Choroid plexus epithelial cell (primary cell): ENCODE measurements at regions not wholly inside any gene's neighbourhood (a gene's known extent, or its start where the extent isn't known, plus 50 kb on each side); places are given as distances from the start of the nearest gene placed in this dataset.
"Not testable (repeated sequence)": the region's sequence is repeated elsewhere in the genome, so short reads cannot be mapped to it uniquely, and the experiment has no call there.

Experiments
- DNase-seq: peaks from one replicate; pipeline ENCODE4 v3.0.0-alpha.2; 2010; ENCODE audit warnings: low read depth
- H3K4me3 ChIP-seq: 2 replicates; pipeline ENCODE4 v1.5.1; 2011; ENCODE audit warnings: low read depth, mild to moderate bottlenecking, control low read depth, low read length, moderate library complexity
- TF ChIP-seq, protein P1 (sequence below): conservative IDR thresholded peaks from 2 replicates; pipeline ENCODE4 v1.5.1; 2011; ENCODE audit warnings: low read depth, mild to moderate bottlenecking, control low read depth, inconsistent platforms, low read length, moderate library complexity

DNA sequence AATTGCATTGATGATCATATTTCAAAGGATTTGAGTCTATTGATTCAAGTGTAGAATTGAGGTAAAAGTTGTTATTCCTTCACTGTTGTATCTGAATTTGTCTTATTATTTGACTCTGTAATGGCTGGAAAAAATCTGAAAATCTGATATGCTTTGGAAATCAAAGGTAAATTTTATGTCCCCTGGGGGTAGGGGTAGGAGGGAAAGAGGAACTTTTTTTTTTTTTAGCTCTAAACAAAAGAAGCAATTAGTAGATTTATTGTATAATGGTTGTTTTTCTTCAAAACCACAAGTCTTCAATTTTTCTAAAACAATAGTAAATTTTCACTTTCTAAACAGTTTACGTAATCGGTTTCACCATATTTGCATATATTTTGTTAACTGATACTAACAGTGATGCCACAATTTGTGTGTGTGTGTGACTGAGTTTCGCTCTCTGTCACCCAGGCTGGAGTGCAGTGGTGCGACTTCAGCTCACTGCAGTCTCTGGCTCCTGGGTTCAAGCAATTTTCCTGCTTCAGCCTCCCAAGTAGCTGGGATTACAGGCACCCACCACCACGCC is 91.7 kb upstream of the GOLGA6L4 start:
- no peak for DNase-seq
- TF ChIP-seq, protein P1, sequence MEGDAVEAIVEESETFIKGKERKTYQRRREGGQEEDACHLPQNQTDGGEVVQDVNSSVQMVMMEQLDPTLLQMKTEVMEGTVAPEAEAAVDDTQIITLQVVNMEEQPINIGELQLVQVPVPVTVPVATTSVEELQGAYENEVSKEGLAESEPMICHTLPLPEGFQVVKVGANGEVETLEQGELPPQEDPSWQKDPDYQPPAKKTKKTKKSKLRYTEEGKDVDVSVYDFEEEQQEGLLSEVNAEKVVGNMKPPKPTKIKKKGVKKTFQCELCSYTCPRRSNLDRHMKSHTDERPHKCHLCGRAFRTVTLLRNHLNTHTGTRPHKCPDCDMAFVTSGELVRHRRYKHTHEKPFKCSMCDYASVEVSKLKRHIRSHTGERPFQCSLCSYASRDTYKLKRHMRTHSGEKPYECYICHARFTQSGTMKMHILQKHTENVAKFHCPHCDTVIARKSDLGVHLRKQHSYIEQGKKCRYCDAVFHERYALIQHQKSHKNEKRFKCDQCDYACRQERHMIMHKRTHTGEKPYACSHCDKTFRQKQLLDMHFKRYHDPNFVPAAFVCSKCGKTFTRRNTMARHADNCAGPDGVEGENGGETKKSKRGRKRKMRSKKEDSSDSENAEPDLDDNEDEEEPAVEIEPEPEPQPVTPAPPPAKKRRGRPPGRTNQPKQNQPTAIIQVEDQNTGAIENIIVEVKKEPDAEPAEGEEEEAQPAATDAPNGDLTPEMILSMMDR: no peak
- no peak overlapping the region for H3K4me3 ChIP-seq

DNA sequence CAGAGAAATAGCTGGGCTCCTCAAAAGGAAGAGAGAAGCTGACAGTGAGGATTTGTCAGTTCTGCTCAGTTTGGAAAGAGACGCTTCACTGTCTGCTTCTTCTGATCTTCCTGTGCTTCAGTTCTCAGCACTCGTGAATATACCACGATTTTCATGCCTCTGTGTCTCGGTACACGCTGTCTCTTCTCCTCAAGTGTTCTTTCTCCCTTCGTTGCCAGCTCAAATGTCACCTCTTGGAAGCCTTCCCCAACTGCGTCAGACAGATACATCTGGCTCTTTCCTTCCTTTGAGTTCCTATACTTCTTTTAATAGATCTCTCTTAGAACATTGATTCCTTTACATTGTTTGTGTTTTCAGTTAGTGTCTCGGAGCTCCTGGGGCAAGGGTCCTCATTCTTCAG is 90.6 kb upstream of the GOLGA6L4 start:
- not testable (repeated sequence) for DNase-seq, H3K4me3 ChIP-seq

DNA sequence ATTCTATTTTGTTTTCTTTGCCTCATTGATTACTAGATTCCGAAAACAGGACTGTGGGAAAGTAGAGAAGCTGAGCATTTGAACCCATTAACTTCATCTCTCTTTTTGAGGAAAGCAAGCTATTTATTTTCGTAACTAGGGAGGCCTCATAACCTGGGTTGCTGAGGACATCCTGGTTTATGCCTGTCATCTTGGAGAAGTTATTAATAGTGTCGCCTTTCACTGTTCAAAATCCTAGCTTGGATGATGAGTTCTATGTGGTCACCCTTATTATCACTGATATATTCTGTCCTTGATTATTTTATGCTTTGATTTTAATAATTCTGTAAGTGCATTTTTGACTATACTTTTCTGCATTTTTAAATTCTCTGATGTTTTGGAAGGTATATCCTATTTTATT is 89.3 kb upstream of the GOLGA6L4 start:
- DNase-seq, H3K4me3 ChIP-seq: not testable (repeated sequence)

DNA sequence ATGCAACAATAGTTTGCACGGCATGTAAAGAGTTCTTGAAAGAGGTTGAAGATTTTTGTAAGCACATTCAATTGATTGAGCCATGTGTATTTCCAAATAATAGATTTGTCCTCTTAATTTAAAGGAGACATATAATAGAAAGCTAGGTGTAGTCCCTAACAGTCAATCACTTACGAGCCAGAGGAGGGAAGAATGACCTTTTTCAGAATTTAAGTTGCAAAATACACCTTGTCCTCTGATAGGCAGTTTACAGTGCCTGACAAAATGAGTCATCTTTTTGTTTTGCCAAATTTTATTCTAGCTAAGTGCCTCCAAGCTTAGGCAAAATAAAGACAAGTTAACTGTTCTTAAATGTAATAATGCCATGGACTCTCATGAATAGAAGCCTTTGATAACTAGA is 88.3 kb upstream of the GOLGA6L4 start:
- not testable (repeated sequence) for DNase-seq, H3K4me3 ChIP-seq

DNA sequence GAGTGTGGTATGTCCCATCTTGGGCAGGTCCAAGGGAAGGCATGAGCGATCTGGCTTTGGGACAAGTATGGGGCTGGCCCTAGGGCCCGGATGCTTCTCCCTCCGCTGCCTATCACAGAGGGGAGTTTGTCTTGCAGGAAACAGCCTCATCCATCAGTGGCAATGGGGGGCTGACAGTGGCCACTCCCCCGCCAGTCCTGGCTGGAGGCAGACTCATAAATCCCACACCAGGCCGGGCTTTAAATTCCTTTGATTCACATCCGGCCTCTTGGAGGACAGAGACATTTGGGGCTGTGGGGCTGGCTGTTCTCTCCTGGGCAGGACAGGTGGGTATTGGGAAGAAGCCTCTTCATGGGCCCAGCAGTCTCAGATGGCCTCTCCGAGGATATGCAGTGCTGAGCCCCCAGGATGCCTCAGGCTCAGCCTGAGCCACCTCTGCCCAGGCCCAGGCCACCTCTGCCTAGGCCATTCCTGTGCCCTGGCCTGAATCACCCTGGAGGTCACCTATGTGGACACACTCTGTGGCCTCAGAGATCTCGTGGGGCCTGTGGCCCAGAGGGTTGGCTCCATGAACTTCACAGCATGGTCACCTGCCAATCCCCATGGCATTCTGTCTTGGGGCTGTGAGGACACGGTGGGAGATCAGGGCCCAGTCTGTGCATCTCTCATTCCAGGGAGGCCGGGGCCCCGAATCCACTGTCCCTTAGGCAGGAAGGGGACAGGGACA is 84.2 kb upstream of the GOLGA6L4 start:
- no peak overlapping the region for H3K4me3 ChIP-seq
- DNase-seq: no peak
- TF ChIP-seq, protein P1: no peak

DNA sequence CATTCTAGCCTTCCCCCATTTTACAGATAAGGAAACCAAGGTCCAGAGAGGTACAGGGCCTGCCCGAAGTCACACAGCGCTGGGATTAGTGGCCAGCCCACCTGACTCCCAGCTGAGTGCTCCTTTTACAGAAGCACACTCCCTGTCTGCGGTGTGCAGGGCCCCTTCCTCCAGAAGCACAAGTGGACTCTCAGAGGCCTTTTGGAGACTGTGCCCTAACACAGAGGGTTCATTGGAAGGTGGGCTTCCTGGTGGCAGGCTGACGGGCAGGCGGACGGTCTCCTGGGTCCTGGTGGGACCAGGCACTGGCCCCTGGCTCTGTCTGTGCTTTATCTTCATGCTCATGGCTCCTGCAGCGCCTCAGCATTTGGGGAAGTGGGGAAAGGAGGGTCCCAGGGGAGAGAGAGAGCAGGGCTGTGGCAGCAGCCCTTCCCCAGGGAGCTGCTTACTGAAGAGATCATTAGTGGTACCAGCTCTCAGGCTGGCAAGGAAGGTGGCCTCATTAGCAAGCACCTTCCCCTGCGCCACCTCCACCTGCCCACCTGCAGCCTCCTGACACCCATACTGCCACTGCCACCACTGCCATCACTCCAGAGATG is 83.1 kb upstream of the GOLGA6L4 start:
- not testable (repeated sequence) for H3K4me3 ChIP-seq, DNase-seq

DNA sequence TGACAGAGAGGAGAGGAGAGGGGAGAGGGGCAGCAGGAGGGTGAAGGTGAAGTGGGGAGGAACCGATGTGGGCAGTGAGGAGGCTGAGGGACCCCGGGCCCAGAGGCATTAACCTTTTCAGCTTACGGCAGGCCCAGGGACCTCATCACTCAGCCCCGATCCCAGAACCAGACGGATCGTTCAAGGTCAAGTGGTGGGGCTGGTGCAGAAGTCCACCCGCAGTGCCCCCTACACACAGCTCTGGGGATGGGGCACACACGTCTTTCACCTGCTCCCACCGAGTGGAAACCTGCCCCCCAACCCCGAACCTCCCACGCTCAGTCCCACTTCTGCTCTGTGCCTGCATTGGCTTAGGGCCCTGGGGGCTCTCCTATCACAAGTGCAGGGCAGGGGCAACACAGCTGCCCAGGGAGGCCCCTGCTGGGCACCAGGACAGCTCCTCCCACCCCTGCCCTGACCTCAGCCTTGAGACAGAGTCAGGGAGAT is 81.9 kb upstream of the GOLGA6L4 start:
- not testable (repeated sequence) for H3K4me3 ChIP-seq, DNase-seq

DNA sequence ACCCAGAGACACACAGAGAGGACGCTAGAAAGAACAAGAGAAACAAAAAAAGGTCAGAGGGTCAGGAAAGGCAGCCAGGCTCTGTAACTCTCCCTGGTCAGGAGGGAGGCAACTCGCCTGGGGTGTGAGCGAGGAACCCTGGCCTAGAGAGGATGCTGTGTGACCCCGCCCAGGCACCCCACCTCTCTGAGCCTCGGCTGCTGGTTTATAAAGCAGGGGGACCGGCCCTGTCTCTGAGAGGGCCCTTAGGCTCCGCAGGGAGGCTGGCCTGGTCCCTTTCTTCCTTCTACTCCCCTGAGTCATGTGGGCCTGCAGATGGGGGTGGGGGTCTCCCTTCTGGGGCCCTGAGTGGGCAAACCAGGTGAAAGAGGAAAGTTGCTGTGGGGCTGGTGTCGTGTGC is 81.3 kb upstream of the GOLGA6L4 start:
- not testable (repeated sequence) for H3K4me3 ChIP-seq, DNase-seq

DNA sequence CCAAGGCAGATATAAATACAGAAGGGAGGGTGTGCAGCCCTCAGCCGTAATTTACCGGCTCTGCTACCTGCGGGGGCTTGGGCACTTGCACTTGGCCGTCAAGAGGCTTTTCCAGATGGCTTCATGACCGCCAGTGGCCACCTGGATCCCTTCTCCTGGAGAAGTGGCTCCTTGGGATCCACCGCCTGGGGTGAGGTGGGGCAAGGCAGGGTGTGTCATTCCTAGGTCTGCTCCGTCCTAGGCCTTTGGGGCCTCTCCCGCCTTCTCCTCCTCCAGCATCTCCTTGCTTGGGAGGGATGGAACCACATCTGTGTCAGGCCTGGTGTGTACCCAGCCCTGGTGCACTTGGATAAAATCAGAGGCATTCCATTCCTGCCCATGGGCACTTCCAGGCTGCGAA is 80.8 kb upstream of the GOLGA6L4 start:
- DNase-seq, H3K4me3 ChIP-seq: not testable (repeated sequence)

DNA sequence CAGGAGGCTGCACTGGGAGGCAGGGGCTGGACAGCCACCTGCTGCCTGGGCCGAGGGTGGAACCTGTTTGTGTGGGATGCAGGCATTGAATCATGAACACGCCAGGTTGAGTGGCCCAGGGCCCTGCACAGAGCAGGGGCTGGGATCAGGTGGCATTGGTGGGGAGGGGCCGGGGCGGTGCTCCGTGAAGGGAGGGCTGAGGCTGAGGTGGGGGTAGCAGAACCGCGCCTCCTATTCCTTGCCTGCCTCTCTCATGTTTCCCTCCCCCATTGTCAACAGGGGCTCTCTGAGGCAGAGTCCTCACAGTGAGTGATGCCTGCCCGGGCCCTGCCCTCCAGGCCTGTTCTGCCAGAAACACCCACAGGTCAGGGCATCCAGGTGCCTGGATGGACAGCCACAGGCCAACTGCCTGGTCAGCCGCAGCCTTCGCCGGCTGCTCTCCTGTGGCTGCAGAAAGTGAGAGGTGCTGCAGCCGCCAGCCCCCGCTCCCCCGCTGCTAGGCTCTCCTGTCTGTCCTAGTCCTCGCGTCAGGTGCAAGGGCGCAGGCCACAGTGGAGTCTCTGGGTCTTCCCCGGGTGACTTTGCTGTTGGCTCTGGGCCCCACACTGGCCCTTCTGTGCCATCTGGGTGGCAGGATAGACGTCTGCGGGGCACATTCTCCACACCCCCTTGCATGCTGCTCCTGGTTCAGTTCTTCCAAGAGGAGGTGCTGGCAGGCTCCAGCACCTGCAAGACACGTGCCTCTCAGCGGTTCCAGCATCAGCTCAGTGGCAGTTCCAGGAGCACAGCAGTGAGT is 79.6 kb upstream of the GOLGA6L4 start:
- DNase-seq, H3K4me3 ChIP-seq: not testable (repeated sequence)

DNA sequence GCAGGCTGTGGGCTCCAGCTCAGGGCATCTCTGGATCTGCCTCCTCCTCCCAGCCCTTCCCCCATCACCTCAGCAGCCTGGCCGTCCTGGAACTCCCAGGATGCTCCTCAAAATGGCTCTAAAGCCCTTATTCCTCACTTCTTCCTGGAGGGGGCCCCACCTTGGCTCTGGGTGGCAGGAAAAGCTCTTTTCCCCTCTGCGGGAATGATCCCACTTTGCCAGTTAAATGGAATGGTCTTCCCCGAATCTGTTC is 79.1 kb upstream of the GOLGA6L4 start:
- DNase-seq, H3K4me3 ChIP-seq: not testable (repeated sequence)

DNA sequence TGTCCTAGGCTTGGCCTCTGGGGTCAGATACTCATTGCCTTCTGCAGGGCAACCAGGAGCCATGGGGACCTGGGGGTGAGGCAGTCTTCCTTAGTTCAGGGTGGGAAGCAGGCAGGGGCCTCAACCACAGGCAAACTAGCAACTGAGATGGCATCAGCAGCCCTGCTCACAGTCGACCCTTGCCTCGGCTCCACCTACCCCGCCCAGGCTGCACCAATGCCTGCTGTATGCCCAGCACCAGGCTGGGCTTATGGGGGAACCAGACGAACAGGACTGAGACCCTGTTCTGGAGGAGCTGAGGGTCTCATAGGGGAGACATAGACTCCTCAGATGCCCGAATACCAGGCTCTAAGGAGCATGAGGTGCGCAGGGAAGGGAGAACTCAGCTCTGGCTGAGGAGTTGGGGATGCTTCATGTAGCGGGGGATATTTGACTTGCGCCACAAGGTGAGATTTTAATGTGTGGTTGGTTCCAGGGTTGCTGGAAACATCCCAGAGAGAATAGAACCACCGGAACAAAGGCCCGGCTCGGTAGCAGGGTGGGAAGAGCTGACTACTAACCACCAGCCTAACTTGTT is 78.4 kb upstream of the GOLGA6L4 start:
- not testable (repeated sequence) for H3K4me3 ChIP-seq, DNase-seq

DNA sequence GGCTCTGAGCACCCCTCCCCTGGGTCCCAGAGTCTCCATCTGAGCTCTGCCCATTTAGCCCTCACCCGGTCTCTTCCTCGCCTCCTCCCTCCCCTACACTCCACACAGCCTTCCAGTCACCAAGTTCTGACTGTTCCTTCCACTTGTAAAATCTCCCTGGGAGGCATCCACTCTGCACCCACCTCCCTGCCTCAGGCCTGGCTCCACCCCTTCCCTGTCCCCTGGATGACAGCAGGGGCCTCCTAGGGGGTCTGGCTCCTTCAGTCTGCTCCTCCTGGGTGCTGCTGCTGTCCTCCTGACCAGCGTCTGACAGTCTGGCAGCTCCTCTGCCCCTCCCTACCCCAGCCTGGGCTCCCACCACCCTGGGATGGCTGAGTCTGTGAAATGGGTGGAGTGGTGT is 77.7 kb upstream of the GOLGA6L4 start:
- H3K4me3 ChIP-seq, DNase-seq: not testable (repeated sequence)

DNA sequence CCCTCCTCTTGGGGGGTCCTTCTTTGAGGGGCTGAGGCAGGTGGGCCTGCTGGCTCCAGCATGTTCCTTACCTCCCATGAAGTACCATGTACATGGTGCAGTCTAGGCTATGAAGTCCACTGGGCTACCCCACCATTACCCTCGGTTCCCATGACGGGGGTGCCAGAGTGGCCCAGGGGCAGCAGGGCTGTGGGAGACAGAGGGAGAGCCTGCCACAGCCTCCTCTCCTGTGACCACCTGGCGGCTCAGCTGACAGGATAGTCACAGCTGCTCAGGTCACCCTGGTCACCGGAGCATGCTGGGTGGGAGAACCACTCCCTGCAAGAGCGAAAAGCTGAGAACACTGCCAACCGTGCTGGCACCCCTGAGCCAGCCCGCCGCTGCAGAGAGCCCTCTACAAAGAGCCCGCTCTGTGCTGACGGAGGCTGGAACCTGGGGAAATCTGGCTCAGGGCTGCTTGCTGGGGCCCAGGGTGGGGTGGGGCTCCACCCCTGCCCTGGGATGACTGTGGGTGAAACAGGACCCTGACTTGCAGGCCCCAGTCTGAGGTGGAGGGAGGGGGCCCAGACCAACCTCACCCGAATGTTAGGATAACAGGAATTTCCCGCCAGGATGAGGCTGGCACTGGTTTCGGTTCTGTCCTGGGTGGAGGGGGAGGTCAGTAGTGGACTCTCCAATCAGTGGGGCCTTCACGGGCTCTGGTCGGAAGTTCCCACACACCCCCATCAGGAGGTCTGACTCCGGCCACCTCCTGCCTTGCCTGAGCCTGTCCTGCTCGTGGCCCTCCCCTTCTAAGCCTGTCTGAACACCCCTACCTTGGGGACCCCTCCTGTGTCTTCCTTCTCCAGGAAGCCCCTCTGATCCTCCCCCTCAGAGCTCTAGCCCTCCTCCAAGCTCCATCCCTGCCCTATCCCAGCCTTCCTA is 76.0 kb upstream of the GOLGA6L4 start:
- DNase-seq: not testable (repeated sequence)

DNA sequence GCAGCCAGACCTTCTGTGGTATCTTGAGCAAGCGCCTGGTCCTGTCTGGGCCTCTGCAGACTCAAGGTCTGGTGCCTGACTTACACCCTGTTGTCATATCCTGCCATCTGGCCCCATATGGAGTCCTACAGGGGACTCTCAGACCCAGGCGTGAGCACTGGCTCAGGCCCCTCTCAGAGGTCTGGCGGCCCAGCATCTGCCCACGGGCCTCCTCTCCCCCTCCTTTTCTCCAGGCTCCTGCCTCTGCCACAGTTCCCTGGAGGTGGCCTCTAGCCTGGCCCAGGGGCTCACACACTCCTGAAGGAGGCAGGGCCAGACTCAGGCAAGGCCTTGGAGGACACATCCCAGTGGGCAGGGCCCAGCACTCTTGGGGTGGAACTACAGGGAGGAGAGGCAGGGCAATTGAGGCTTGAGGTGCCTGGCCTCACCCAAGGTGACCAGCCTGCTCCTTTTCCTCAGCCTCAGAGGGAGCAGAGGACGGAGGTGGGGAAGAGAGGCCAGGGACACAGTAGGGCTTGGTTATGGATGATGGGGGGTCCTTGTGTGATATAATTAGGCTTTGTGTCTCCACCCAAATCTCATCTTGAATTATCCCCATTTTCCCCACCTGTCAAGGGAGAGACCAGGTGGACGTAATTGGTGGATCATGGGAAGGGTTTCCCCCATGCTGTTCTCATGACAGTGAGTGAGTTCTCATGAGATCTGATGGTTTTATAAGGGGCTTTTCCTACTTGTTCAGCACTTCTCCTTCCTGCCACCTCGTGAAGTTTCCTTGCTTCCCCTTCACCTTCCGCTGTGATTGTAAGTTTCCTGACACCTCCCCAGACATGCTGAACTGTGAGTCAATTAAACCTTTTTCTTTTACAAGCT is 70.9 kb upstream of the GOLGA6L4 start:
- H3K4me3 ChIP-seq, DNase-seq: not testable (repeated sequence)

More for the DNA sequence above, 76.0 kb upstream of the GOLGA6L4 start:
- H3K4me3 ChIP-seq: not testable (repeated sequence)
